GM12873 (cell line): ENCODE measurements at regions not wholly inside any gene's neighbourhood (a gene's known extent, or its start where the extent isn't known, plus 50 kb on each side); places are given as distances from the start of the nearest gene placed in this dataset.

Experiments used
- CTCF ChIP-seq: IDR thresholded peaks from 2 replicates; pipeline ENCODE4 v1.5.1; 2012; ENCODE audit warnings: low read depth, mild to moderate bottlenecking, moderate library complexity, low read length, control low read depth; ENCODE audit not compliant: insufficient read depth; ENCODE audit errors: missing control alignments

- TF ChIP-seq CTCF = no peak
Measured at GRCh38 chr2:196383799-196384198, 212.4 kb upstream of the STK17B start.

GRCh38 chr2:196384729-196385128 lies 213.4 kb upstream of the STK17B start:
- TF ChIP-seq CTCF = no peak

- no peak for TF ChIP-seq CTCF
Measured at GRCh38 chr2:196389670-196390069, 218.3 kb upstream of the STK17B start.

- TF ChIP-seq CTCF = no peak
Measured at GRCh38 chr2:196390243-196391148, 219.1 kb upstream of the STK17B start.

GRCh38 chr2:196391149-196391479 lies 219.7 kb upstream of the STK17B start:
- TF ChIP-seq CTCF = no peak

GRCh38 chr2:196399096-196399495 lies 227.7 kb upstream of the STK17B start:
- no peak for TF ChIP-seq CTCF

GRCh38 chr2:196399722-196400691 lies 228.6 kb upstream of the STK17B start:
- no peak for TF ChIP-seq CTCF
